ENCODE measurements at regions not wholly inside any gene's neighbourhood (a gene's known extent, or its start where the extent isn't known, plus 50 kb on each side); places are given as distances from the start of the nearest gene placed in this dataset.

DNA sequence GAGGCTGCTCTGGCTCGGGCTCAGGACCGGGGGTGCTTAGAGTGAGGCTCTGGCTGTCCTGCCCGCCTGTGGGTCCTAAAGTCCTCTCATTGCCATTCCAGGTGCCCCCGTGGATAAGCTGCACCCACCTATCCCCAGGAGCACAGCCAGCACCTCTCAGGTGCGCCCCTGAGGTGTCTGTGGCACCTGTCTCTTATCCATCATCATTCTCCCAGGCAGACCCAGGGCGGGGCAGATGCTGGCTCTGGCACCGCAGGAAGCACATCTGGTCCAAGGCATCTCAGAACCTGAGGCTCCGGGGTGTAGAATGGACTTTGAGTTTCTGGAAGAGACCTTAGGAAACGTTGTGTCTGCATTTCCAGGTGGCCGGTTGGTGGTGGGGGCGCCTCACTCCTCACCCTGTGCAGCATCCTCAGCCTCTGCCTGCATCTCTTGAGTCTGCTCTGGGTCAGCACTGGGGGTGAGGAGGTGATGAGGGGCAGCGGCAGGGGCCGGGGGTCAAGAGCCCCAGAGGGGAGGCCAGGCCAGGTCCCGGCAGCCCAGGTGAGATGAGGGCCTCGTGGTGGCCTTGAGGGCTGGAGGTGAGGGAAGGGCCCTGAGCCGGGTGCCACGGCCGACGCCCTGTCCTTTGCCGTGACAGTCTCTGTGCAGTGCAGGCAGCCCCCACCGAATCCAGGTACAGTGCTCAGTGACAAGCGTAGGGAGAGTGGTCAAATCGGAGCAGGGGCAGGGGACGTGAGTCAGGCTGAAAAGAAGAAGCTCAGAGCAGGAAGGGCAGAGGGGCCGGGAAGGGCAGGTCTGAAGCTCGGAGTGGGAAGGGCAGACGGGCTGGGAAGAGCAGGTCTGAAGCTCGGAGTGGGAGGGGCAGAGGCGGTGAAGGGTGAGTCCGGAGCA lies 173.5 kb downstream of the NPIPB11 start:
- TF ChIP-seq TAF1 (IDR thresholded peaks at IDR 0.05; ENCODE audit: low read depth, low read length) (no peak), POLR2A (IDR thresholded peaks at IDR 0.05; ENCODE audit: low read depth, low read length) (no peak), POLR2AphosphoS5 (IDR thresholded peaks at IDR 0.05; ENCODE audit: low read depth, low read length) (no peak), SPI1 (IDR thresholded peaks at IDR 0.05; ENCODE audit: low read depth, low read length) (no peak), PAX5 (IDR thresholded peaks at IDR 0.05; ENCODE audit: insufficient read depth, low read length, severe bottlenecking) (no peak), POU2F2 (IDR thresholded peaks at IDR 0.05; ENCODE audit: low read depth, low read length) (no peak)

Data from GM12891 (cell line).